ENCODE measurements at regions not wholly inside any gene's neighbourhood (a gene's known extent, or its start where the extent isn't known, plus 50 kb on each side); places are given as distances from the start of the nearest gene placed in this dataset.
"Not testable (repeated sequence)": the region's sequence is repeated elsewhere in the genome, so short reads cannot be mapped to it uniquely, and the experiment has no call there.

DNA sequence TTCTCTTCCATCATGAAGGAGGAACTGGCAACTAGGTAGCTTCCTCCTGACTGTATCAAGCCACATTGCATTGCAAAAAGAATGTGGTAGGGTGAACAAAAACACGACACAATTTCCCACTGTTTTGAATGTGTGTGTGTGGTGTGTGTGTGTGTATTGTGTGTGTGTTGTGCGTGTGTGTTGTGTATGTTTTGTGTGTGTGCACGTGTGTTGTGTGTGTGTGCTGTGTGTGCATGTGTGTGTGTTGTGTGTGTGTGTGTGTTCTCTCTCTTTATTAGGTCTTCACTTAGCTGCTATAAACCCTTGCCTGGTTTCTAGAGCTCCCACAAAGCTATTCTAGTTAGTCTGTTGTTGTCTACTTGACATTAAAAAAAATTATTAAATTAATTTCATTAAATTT, 550.0 kb upstream of the GYPC start:
- DNase-seq: no peak

DNA sequence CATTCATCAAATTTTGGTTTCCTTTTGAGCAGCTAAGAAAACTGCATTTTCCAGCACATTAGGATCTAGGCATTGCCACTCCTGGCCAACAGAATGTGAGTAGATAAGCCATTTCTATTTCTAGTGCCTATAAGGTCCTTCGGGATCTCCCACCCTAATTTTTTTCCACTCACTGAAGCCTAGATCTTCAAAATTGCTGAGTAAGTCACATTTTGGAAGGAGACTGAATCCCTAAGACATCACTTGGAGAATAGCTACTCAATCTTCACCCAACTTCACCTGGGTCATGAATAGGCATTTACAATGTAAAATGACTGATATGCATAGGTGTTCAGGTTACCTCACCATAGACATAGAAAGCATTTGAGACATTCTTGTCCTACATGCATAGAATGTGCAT, 548.1 kb upstream of the GYPC start:
- no peak for DNase-seq

DNA sequence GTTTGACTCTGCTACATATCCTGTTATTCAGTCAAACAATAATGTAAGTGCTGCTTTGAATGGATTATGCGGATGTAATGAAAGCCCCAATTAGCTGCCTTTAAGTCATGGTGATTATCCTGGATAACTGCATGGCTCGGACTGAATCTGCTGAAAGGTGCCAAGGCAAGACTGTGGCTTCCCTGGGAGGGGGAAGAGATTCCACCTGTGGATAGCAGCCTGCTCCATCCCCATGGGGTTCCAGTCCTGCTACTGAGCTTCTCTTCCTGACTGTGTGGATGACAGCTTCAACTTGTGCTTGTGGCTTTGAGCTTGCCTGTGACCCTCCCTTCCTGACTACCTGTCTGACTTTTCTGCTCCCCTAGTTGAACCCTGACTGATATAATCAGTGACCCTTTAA, 540.0 kb upstream of the GYPC start:
- no peak for DNase-seq

DNA sequence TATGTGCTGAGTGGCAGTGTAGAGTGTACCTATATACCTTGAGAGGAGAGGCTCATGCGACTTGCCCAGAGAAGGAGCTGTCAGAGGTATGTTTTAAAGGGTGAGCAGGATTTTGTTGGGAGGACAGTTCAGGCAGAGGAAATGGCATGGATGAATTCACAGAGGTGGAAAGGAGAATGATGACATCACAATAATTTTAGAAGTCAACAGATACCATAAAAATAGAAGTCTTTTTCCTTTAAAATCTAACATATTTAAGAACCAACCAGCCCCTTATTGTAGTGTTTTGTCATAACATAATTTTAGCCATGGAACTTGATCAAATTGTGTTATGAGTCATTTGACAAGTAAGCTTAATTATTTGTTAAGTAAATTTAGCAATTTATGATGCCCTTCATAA, 538.1 kb upstream of the GYPC start:
- DNase-seq: no peak

DNA sequence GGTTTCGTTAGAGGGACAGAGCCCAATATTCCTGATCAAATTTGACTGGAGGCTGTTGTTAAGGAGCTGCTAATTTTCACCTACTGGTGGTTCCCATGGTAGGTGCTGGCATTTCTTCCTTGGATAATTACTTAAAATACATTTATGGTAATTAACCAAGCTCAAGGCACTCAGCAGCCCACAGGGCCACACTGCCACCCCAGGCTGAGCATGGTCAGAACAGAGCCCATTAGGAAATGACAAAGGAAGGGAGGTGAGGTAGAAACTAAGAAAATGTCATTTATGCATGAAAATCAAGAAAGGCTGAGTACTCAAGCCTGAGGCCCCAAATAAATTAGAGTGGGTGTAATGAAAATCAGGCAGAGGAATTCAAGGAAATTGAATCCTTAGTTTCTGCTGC, 510.2 kb upstream of the GYPC start:
- DNase-seq: no peak

DNA sequence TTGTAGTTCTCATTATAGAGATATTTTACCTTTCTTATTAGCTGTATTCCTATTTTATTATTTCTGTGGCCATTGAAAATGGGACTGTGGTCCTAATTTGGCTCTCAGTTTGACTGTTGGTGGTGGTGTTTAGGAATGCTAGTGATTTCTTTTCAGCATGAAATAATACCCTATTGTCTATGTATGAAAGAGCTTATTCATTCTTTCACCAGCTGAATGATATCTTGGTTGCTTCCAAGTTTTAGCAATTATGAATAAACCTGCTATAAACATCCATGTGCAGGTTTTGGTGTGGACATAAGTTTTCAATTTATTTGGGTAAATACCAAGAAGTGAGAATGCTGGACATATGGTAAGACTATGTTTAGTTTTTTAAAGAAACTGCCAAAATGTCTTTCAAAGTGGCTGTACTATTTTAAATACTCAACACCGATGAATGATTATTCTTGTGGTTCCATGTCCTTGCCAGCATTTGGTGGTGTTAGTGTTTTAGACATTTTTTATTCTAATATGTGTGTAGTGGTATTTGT, 501.6 kb upstream of the GYPC start:
- no peak for DNase-seq

DNA sequence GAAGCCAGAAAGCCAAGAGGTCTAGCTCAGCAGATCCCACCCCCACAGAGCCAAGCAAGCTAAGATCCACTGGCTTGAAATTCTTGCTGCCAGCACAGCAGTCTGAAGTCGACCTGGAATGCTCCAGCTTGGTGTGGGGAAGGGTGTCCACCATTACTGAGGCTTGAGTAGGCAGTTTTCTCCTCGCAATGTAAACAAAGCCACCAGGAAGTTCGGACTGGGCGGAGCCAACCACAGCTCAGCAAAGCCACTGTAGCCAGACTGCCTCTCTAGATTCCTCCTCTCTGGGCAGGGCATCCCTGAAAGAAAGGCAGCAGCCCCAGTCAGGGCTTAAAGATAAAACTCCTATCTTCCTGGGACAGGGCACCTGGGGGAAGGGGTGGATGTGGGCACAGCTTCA, 495.0 kb upstream of the GYPC start:
- DNase-seq: not testable (repeated sequence)

DNA sequence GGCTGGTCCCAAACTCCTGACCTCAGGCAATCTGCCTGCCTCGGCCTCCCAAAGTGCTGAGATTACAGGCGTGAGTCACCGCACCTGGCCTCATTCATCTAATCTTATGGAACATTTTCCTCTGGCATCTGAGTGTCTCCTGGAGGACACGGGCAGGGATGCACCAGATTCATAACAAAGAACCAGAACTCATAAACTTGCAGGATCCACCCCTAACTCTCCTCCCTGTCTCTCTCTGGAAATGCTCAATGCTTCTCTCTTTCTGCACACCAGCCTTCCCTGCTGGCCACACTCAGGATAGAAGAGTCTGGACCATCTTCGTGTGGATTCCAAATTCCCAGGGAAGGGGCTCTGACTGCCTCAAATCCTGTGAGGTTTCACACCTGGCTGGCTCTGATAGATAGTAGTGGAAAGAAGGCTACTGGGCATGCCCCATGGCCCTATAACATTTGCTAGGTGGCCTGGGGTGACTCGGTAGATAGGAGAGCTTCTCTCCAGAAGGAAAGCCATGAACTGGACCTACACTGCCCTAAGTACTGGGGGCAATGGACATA, 483.2 kb upstream of the GYPC start:
- no peak for DNase-seq

DNA sequence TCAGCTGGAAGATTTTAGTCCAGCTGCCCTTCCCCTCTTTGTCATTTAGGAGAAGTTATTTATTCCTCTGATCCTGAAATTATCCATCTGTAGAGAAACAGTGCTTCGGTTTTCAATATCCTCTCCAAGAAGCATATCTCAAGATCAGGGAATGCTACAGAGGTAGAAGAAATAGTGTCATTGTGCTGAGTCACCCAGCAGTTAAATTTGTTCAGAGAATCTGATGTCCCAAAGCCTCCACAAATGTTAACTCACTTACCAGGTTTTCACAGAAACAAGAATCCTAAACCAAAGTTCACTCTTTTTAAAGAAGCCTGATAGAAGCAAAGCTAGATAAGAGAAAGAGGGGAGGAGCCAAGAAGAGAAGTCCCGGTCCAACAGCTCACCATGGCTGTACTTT, 480.7 kb upstream of the GYPC start:
- DNase-seq: no peak

DNA sequence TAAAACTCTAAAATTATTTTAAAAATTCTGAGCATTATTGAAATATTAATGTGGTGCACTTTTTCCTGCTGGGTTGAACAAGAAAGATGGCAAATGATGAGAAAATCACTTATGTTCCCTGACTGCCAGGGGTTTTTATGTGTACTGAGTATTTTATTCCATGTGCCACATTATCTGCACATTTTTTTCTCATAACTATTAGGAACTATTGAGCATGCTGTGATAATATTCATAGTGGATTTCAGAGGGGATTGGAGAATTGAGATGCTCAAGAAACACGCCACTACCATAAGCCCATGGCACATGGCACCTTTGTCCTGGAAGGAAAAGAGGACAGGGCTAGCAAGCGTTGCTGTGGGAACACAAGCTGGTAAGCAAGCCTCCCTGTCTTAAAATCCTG, 478.5 kb upstream of the GYPC start:
- no peak for DNase-seq

DNA sequence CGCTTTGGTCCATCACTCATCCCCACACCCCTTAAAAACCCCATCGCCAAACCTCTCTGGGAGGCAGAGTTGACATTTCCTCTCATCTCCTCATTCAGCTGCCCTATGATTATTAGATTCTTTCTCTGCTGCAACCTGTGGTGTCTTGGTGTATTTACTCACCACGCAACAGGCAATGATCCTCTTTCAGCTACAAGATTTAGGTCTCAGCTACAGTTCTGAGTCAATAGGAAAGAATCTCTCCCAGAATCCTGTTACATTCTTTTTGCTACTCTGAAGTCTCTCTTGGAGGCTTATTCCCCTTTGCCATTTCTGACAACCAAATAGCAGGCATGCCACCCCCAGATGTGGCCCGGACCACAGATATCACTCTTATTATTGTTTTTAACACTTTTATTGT, 468.3 kb upstream of the GYPC start:
- DNase-seq: peak; percentile 18

DNA sequence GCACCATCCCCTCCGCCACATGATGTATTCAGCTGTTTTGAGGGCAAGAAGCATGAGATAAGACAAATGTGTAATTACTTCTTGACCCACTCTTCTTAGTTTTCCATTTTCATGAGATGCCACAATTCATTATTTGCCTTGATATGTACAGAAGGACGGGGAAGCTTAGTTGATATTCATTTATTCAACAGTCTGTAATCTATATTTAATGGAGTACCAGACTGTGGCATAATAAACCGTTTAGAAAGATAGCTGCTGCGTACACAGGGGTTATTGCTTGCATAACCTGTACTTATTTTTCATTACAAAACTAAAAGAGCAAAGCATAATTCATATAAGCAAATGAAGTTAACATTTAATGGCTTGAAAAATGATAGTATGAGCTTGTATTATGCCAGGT, 466.4 kb upstream of the GYPC start:
- no peak for DNase-seq

DNA sequence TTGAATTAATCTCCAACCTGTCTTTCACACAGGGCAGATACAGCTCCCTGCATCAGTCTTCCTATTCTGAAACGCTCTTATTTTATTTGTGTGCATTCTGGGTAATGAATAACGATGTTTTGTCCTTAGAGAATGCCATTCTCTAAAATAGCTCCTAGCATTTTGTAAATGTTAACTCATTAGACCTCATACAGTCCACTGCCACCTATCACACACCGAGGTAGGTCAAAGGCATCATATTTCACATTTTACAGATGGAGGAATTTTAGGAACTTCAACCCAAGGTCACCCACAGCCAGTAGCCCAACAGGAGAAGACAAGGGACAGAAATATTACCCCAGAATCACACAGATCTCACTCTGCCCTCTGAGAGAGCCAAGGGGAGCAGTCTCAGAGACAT, 455.4 kb upstream of the GYPC start:
- no peak for DNase-seq

DNA sequence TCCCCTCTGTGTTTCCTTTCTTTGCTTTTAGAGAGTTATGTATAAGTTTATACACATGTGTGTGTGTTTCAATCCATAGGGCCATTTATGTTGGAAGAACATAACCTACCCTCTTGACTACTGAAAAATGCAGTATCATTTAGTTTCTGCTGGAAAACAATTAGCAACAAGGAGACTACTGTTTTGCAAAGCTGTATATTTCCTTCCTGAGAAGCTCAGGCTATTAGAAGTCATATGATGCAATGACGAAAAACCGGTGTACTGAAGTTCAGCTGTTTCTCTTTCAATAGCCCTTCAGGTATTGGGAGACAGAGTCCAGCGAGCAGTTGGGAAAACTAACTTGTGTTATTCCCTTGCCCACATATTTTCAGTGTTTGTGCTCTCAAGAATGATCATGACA, 447.7 kb upstream of the GYPC start:
- DNase-seq: no peak

DNA sequence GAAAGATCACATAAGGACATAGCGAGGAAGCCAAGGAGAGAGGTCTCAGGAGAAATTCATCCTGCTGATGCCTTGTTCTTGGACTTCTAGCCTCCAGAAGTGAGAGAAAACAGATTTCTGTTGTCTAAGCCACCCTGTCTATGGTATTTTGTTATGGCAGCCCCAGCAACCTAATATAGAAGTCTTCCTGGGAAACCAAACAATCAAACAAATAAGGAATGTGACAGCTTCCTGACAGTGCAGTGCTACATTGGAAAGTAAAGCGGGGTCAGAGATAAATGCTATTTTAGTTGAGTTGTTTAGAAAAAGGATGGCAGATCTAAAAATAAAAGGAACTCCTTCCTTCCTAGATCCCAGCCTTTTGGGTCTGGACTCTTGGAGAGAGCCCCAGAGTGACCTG, 443.2 kb upstream of the GYPC start:
- no peak for DNase-seq

DNA sequence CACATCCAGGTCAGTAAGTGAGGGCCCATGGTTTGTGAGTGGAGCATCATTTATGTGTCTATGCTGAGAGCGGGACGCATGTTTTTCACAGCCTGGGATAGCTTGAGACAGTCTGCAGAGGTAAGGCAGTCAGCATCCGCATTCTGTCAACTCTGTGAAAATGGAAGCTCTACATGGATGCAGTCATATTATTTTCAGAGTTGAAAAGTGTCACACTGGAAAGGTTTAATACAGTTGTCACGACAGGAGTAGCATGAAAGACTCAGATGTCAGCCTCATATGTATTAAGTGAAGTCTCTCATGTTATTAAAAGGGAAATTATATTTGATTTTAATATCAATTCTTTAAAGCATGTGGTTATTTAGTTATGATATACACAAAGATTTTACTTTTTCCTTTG, 436.9 kb upstream of the GYPC start:
- no peak for DNase-seq

DNA sequence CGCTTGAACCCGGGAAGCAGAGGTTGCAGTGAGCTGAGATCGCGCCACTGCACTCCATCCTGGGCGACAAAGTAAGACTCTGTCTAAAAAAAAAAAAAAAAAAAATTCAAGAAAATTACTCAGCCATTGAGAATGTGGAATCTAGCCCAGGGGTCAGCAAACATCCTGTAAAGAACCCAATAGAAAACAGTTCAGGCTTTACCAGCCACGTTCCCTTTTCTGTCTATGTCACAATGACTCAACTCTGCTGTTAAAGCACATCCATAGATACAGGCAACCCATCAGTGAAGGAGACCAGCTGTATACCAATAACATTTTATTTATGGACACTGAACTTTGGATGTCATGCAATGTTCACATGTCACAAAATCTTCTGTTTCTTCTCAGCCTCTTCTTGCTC, 435.6 kb upstream of the GYPC start:
- DNase-seq: peak; percentile 18

DNA sequence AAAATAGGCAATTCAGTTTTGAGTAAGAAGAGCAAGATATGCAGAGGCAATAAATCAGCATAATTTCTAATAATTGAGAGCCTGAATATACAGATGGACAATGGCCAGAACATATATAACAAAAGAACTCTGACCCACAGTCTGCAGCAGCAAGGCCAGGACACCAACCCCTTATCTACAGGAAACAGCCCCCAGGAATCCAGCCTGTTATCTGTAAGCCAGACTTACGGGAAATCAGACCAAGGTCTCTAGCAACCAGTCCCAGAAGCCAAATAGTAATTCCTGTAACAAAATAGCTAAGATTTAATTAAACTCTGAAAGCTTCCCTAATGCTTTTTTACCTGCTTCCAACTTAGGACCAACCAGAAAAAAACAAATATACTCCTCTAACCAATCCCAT, 434.5 kb upstream of the GYPC start:
- DNase-seq: no peak

DNA sequence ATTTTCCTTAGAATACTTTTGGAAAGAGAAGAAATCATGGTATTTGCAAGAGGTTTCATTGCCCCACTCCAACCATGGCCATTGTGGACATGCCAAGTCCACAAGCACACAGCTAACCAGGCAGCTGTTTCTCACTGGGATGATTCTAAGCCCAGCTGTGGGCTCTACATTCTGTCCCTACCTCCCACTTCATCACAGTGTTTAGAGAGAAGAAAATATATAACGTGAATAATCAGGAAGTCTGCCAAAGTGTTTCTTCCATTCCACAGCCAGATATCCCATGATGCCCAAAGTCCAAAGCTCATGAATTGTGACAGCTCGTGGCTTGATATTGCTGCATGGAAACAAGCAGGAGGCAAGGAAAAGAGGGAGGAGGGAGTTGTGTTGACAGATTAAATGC, 433.7 kb upstream of the GYPC start:
- DNase-seq: no peak

DNA sequence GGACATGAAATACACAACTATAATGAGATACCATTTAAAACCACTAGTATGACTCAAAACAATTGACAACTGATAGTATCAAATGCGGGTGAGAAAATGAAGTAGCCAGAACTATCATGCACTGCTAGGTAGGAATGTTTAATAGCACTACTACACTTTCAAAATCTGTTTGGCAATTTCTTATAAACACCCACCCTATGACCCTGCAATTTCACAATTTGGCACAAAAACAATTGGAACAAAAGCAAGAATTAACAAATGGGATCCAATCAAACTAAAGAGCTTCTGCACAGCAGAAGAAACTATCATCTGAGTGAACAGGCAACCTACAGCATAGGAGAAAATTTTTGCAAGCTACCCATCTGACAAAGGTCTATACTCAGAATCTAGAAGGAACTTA, 431.2 kb upstream of the GYPC start:
- DNase-seq: no peak

DNA sequence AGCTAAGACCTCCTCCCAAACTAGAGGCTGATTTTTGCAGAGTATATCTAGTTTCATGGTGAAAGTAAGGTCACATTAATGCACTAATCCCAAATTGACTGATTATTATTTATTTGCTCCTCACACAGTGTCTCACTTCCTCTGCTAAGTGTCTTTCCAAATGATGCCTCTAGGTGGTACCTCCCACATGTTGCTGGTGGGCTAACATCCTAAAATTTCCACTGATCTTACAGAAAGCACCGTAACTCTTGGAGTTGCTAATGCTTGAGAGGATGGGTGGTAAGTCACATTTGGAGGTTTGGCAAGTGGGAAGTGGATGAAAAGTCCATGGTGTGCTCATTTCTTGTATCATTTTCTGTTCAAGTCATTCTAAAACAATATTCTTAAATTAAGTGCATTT, 428.7 kb upstream of the GYPC start:
- no peak for DNase-seq

DNA sequence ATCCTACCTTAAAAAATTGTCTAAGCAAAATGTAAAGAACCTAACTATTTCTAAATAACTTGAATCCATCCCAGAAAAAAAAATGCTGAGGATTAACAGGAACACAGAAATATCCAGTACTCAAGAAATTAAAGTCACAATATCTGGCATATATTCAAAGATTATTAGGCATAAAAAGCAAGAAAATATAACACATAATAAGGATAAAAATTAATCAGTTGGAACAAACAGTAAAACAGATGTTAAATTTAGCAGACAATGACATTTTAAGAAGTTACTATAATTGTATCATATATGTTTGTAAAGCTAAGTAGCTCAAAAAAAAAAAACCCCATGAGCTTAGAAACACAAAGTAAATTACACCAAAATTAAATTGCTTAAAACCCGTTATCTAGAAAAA, 427.4 kb upstream of the GYPC start:
- DNase-seq: no peak

DNA sequence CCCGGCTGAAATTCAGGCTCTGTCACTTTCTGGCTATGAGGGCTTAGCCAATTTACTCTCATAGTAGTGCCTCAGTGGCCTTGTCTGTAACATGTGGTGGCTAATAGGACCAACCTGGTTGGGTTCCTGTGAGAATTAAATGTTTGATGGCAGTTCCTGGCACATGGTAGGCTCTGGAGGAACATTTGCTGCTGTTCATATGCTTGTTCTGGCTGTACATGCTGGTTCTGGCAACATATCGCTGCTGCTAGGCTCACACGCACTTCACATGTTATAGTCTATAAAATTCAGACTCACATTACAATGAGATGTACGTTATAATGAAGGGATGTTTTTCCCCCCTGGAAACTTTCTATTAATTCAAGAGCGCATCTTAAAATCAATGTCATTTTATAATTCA, 417.7 kb upstream of the GYPC start:
- no peak for DNase-seq

DNA sequence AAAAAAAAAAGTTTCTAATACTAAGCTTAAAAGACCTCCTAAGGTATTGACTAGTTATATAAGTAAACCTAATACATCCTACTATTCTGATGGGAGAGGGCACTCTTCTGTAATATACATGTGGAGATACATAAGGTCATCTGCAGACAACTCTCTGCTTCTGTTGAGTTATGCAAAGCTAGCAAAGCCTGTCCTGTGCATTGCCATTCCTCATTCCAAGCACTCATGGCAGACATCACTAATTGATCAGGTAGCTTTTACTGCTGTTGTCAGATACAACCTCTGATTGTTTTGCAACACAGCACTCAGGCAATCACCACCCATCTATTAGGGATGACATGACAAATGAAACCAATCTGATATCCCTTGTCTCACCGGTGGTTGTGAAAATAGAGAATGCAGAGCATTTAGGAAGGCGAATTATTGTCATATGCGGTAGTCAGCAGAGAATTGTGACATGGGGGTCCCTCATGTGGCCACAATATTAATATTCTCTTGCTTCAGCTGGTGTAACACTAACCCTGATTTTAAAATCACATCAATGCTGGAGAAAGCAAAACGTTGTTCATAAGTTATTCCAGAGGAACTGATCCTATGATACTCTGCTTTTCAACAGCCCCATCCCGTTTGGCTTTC, 416.5 kb upstream of the GYPC start:
- no peak for DNase-seq

DNA sequence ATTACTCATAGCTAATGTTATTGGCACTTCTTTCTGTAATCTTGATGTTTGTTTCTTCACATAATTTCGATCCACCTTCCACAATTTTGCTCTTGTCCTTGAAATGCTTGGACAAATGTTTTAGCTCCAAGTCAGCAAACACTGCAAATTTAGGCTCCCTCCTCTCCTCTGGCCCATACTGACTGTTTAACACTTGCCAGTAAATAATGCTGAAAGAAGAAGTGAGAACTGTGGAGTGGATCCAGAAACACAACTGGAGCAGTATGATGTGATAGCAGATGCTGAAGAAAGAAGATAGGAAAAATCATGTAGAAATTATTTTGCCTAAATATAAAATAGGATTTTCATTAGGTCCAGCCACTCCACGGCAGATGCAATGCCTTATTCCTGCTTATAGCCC, 415.0 kb upstream of the GYPC start:
- no peak for DNase-seq
